ENCODE measurements at regions not wholly inside any gene's neighbourhood (a gene's known extent, or its start where the extent isn't known, plus 50 kb on each side); places are given as distances from the start of the nearest gene placed in this dataset.

GRCh38 chr10:22086730-22087401 lies 83.3 kb upstream of the DNAJC1 start (continued):
- TF ChIP-seq ZNF280D (tag by site-specific recombination; IDR thresholded peaks at IDR 0.05), result no peak
- TF ChIP-seq IKZF3 (tag by site-specific recombination; IDR thresholded peaks at IDR 0.05), result peak; percentile 67
- TF ChIP-seq ZFP69B (tag by site-specific recombination; IDR thresholded peaks at IDR 0.05), result 0 out of 2 replicates have a peak, but pooled peaks have one; percentile 28
- no peak for TF ChIP-seq ZNF704 (tag by site-specific recombination; IDR thresholded peaks at IDR 0.05)
- TF ChIP-seq ZNF830 (tag by site-specific recombination; IDR thresholded peaks at IDR 0.05; ENCODE audit: low read depth), result no peak
- no peak for TF ChIP-seq ZNF843 (tag by site-specific recombination; IDR thresholded peaks at IDR 0.05)
- no peak for TF ChIP-seq ZNF248 (tag by site-specific recombination; IDR thresholded peaks at IDR 0.05)
- no peak for TF ChIP-seq ZNF473 (tag by site-specific recombination; IDR thresholded peaks at IDR 0.05)
- no peak for TF ChIP-seq EGR2 (tag by site-specific recombination; IDR thresholded peaks at IDR 0.05; ENCODE audit: low read depth)
- TF ChIP-seq ZBTB44 (tag by site-specific recombination; IDR thresholded peaks at IDR 0.05), result peak; percentile 78
- TF ChIP-seq SP2 (tag by site-specific recombination; IDR thresholded peaks at IDR 0.05), result no peak
- TF ChIP-seq ZNF341 (tag by site-specific recombination; IDR thresholded peaks at IDR 0.05; ENCODE audit: low read depth), result no peak
- TF ChIP-seq ZNF157 (tag by site-specific recombination; IDR thresholded peaks at IDR 0.05), result no peak
- TF ChIP-seq SCRT1 (tag by site-specific recombination; IDR thresholded peaks at IDR 0.05; ENCODE audit: borderline replicate concordance), result no peak
- TF ChIP-seq ZNF354C (tag by site-specific recombination; IDR thresholded peaks at IDR 0.05; ENCODE audit: borderline replicate concordance, low read depth), result no peak
- TF ChIP-seq ZNF394 (tag by site-specific recombination; IDR thresholded peaks at IDR 0.05; ENCODE audit: borderline replicate concordance), result no peak
- TF ChIP-seq ZNF362 (tag by site-specific recombination; IDR thresholded peaks at IDR 0.05), result no peak; the same call in 1 of the 2 replicates
- no peak for TF ChIP-seq ZNF112 (tag by site-specific recombination; IDR thresholded peaks at IDR 0.05)
- TF ChIP-seq CTCF (tag by site-specific recombination; IDR thresholded peaks at IDR 0.05), result no peak
- TF ChIP-seq AEBP2 (tag by site-specific recombination; IDR thresholded peaks at IDR 0.05; ENCODE audit: borderline replicate concordance), result no peak
- TF ChIP-seq ZNF521 (tag by site-specific recombination; IDR thresholded peaks at IDR 0.05), result no peak
- TF ChIP-seq ZNF48 (tag by site-specific recombination; IDR thresholded peaks at IDR 0.05), result no peak
- no peak for TF ChIP-seq GLIS2 (tag by site-specific recombination; IDR thresholded peaks at IDR 0.05)
- no peak for TF ChIP-seq PRDM1 (tag by site-specific recombination; IDR thresholded peaks at IDR 0.05)
- TF ChIP-seq BCL11B (tag by site-specific recombination; IDR thresholded peaks at IDR 0.05; ENCODE audit: low read depth), result no peak
- TF ChIP-seq ZNF707 (tag by site-specific recombination; IDR thresholded peaks at IDR 0.05), result no peak
- TF ChIP-seq KLF8 (tag by site-specific recombination; IDR thresholded peaks at IDR 0.05), result no peak
- no peak for TF ChIP-seq ZNF623 (tag by site-specific recombination; IDR thresholded peaks at IDR 0.05)
- TF ChIP-seq ZNF747 (tag by site-specific recombination; IDR thresholded peaks at IDR 0.05), result no peak
- TF ChIP-seq ZNF174 (tag by site-specific recombination; IDR thresholded peaks at IDR 0.05), result no peak
